ENCODE measurements at regions not wholly inside any gene's neighbourhood (a gene's known extent, or its start where the extent isn't known, plus 50 kb on each side); places are given as distances from the start of the nearest gene placed in this dataset.

DNA sequence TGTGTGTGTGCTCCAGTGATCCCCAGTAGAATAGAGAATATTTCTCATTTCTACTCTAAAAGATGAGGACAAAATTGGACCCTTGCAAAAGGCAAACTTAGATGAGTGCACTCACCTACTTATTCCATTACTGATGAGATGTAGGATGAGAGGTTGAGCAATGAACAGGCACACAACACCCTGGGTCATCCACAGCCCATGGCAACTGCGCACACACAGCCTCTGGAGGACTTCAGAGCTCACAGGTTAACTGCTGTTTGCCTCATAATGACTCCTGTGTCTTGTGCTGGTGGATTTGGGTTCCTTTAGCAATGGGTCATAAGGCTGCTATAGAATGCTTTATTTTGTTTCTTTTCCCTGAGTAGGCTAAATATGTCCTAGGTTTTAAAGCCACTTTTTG lies 103.6 kb upstream of the TNFAIP3 start:
- no peak for DNase-seq

GRCh38 chr6:137763886-137764285 lies 103.2 kb upstream of the TNFAIP3 start:
- DNase-seq: no peak

DNA sequence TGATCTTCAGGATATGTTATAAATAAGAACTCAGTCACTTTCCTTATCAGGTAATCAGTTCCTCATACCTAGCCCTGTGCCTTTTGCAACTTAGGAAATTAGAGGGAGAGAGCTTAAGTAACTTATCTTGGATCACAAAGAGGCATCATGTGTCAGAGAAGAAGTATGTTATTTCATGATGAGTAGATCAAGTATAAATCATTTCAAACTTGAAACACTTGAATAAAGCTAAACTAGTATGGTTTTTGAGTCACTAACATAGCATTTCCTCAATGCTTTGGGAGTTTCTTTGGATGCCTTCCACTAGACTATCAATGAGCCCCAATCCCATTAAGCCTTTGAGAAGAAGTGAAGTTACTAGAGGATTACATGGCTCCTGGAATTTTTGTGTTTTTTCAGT lies 102.6 kb upstream of the TNFAIP3 start:
- DNase-seq: no peak

DNA sequence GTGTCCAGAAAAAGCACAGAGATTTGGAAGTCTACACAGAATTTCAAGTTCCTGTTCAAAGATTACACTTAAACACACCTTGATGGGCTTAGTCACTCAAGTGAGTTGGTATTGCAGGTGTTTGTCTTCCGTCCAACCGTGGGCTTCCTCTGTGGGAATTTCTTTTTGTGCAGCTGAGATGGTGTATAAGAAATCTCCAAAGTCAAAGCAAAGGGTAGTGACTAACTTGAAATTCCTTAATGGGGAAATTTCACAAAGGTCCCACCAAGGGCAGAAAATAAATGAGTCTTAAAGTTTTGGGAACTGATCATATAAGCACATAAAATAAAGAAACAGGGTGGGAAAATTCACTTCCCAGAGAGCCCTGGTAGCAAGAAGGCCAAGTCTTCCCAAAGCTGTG lies 102.0 kb upstream of the TNFAIP3 start:
- no peak for DNase-seq

- DNase-seq: no peak
These were observed 100.3 kb upstream of the TNFAIP3 start for GRCh38 chr6:137766596-137767370.

- no peak for DNase-seq
These were observed 99.6 kb upstream of the TNFAIP3 start for GRCh38 chr6:137767465-137767864.

DNA sequence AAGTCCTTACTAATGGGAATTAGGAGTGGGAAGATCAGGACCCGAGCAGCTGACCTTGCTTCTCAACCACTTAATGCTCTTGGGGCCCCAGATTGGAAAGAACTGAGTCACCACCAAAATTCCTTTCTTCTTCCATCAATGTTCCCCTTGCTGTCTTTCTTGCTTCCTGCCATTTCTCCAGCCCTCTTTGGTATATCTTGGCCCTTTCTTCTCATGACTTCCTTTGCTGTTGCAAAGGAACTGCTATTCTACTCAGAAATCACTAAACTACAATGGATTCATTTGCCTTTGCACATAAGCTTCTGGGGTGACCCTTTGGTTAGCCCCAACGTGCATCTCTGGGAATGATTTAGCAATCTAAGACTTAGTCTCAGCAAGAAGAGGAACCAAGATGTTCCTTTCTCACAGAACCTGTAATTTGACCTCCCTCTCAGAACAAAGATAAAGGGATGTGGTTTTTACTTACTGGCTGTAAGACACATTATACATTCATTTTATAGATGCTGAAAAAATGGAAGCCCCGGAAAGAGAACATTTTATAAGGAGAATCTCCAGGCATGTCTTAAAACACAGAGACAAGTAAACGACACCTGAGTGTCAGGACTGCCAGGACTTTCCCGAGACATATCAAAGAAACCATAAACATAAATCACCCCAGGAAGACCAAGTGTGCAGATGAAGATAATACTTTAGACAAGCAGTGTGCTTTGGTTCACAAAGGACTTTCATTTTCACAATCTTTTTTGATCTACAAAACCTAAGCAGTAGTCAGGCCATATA lies 99.0 kb upstream of the TNFAIP3 start:
- DNase-seq: no peak

GRCh38 chr6:137768935-137769334 lies 98.1 kb upstream of the TNFAIP3 start:
- DNase-seq: no peak

DNA sequence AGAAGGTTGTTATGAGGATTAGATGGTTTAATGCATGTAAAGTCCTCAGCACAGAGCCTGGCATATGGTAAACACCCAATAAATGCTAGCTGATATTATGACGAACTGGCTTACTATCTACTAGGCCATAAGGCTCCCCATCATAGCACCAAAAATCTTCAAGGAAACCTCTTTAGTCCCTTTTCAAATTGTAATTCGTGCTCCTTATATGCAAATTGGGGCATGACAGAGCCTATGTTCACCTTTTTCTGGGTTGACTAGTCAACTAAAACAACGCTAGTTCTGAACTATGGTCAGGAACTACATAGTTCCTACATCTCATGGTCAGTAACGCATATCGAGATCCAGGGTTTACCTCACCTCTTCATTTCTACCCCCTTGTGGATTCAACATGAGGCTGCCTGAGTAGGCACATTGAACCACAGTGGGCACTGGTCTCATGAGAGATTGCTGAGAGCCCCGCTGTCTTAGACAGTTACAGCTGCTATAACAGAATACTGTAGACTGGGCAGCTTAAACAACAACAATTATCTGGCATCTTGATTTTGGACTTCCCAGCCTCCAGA lies 97.2 kb upstream of the TNFAIP3 start:
- no peak for DNase-seq

- no peak for DNase-seq
These were observed 94.4 kb upstream of the TNFAIP3 start for GRCh38 chr6:137772541-137773250.

GRCh38 chr6:137775227-137775626 lies 91.8 kb upstream of the TNFAIP3 start:
- no peak for DNase-seq

- DNase-seq: no peak
These were observed 91.3 kb upstream of the TNFAIP3 start for GRCh38 chr6:137775720-137776119.

DNA sequence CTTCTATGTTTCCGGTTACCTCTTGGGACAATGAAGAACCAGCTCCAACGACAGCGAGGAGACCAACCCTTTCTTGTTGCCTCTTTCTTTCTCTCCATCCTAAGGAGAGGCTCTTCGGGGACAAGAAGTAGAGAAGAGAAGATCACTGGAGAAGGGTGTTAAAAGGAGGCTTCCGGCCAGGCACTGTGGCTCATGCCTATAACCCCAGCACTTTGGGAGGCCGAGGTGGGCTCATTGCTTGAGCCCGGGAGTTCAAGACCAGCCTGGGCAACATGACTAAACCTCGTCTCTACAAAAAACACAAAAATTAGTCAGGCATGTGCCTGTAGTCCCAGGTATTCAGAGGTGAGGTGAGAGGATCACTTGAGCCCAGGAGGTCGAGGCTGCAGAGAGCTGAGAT lies 90.8 kb upstream of the TNFAIP3 start:
- DNase-seq: no peak

GRCh38 chr6:137776786-137777686 lies 90.0 kb upstream of the TNFAIP3 start:
- no peak for DNase-seq

DNA sequence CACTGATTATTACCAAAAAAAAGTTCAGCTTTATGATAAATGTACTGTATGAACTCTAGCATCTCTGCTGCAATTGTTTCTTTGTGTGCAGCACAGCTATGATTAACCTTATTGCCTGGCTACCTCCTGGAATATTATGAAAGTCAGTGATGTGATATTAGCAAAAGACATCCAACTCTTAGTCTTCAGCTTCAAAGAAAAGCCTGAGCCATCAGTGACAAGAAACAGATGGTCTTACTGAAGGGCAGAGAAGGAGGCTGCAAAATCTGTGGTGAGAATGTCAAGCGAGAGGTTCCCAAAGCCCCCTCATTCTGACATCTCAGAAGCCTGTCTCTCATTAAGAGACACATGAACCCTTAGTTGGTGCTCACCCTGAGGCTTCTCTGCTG lies 89.4 kb upstream of the TNFAIP3 start:
- DNase-seq: no peak

DNA sequence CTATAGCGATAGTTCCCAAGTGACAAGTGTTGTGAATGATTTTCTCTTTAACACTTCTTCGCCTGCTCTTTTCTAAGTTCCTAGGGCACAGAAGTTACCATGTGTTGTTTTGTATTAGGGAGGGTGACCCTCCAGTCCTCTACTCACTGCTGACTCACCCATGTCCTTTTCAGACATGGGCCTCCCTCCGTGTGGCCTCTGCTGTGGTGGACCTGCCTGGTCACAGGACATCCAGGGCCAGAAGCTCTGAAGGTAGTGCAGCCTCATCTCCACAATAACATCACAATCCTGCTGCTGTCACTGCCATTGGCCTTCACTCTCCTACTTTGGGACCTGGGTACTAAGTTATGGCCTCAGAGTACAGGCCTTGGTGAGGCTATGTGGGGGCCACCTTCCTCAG lies 87.1 kb upstream of the TNFAIP3 start:
- no peak for DNase-seq

GRCh38 chr6:137780447-137781034 lies 86.5 kb upstream of the TNFAIP3 start:
- no peak for DNase-seq

- DNase-seq: no peak
These were observed 85.4 kb upstream of the TNFAIP3 start for GRCh38 chr6:137781639-137782038.

DNA sequence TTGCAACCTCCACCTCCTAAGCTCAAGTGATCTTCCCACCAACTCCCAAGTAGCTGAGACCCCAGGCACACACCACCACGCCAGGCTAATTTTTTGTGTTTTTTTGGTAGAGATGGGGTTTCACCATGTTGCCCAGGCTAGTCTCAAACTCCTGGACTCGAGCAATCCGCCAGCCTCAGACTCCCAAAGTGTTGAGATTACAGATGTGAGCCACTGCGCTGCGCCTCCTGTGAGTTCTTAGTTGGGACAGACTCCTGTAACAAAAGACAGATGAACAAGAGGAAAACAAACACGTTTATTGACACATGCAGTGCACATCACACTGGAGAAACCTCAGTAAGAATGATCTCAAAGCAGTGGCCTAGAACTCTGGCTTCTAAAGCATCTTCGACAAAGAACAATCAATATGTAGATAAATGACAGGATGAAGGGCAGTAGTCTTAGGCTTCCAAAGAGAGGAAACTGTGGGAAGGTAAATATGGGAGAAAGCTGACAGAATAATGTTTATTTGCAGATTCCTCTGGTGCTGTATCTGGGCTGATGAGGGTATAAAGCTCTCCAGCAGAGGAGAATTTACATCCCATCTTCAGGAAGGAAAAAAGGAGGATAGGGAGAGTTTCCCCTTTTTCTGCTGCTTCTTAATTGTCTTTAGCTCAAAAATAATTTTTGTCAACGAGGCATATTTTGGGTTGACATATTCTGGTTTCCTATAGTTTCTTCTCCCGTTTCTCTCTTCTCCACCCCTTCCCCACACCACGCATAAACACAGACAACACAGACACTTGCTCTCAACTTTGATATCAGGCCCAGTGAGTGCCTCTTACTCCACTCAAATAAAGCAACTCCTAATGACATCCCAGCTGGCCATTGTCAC lies 84.7 kb upstream of the TNFAIP3 start:
- no peak for DNase-seq

DNA sequence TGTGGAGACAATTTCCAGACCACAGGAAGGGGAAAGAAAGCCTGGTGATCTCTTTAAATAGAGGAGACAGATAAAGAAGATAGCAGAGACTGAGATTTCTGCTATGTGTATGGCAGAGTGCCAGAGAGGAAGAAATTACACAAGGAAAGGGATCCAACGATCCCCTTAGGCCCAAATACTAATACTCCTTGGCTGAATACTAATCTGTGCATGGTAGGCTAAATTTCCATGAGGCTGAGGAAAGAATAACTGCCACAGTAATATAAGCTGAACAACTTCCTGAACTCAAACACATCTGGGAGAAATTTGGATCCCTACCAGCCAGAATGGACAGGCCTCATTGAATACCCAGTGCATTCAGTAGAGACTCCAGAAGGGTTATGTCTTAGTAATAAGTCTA lies 83.3 kb upstream of the TNFAIP3 start:
- no peak for DNase-seq

- DNase-seq: no peak
These were observed 82.5 kb upstream of the TNFAIP3 start for GRCh38 chr6:137784583-137784982.
